ENCODE measurements at regions not wholly inside any gene's neighbourhood (a gene's known extent, or its start where the extent isn't known, plus 50 kb on each side); places are given as distances from the start of the nearest gene placed in this dataset.

- no peak for TF ChIP-seq CHCHD3 (CRISPR knock-in tag; IDR thresholded peaks at IDR 0.05)
- no peak for TF ChIP-seq EGR1 (conservative IDR thresholded peaks at IDR 0.05)
- TF ChIP-seq CREB1 (IDR thresholded peaks at IDR 0.05) = no peak
- TF ChIP-seq CREB1 (CRISPR knock-in tag; IDR thresholded peaks at IDR 0.05) = no peak
- TF ChIP-seq CTBP1 (IDR thresholded peaks at IDR 0.05; ENCODE audit: borderline replicate concordance) = no peak
- TF ChIP-seq ZBTB33 (CRISPR knock-in tag; IDR thresholded peaks at IDR 0.05) = no peak
- no peak for TF ChIP-seq CTCF (IDR thresholded peaks at IDR 0.05 in 2 of 3, conservative IDR thresholded peaks at IDR 0.05 in 1 of 3; ENCODE audit: insufficient read depth in 2 of 3, low read depth in 1 of 3, low read length in 3 of 3)
- no peak for TF ChIP-seq KDM5B (IDR thresholded peaks at IDR 0.05; ENCODE audit: insufficient replicate concordance, low read depth, low read length)
- TF ChIP-seq, protein P1, sequence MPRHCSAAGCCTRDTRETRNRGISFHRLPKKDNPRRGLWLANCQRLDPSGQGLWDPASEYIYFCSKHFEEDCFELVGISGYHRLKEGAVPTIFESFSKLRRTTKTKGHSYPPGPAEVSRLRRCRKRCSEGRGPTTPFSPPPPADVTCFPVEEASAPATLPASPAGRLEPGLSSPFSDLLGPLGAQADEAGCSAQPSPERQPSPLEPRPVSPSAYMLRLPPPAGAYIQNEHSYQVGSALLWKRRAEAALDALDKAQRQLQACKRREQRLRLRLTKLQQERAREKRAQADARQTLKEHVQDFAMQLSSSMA (CRISPR knock-in tag; IDR thresholded peaks at IDR 0.05) = no peak
- TF ChIP-seq MXI1 (IDR thresholded peaks at IDR 0.05; ENCODE audit: low read depth, low read length) = no peak
- no peak for TF ChIP-seq MAX (CRISPR knock-in tag; IDR thresholded peaks at IDR 0.05)
- TF ChIP-seq NFE2 (IDR thresholded peaks at IDR 0.05; ENCODE audit: low read depth) = no peak
- TF ChIP-seq JUN (IDR thresholded peaks at IDR 0.05; ENCODE audit: borderline replicate concordance, low read depth, low read length) = no peak
- no peak for TF ChIP-seq JUN (CRISPR knock-in tag; IDR thresholded peaks at IDR 0.05; ENCODE audit: borderline replicate concordance)
- TF ChIP-seq, protein P2, sequence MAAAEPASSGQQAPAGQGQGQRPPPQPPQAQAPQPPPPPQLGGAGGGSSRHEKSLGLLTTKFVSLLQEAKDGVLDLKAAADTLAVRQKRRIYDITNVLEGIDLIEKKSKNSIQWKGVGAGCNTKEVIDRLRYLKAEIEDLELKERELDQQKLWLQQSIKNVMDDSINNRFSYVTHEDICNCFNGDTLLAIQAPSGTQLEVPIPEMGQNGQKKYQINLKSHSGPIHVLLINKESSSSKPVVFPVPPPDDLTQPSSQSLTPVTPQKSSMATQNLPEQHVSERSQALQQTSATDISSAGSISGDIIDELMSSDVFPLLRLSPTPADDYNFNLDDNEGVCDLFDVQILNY (CRISPR knock-in tag; IDR thresholded peaks at IDR 0.05) = no peak
Measured at GRCh38 chr6:141210901-141211300, 921.8 kb upstream of the GJE1 start.

Data from K562 (cell line).